ENCODE measurements at regions not wholly inside any gene's neighbourhood (a gene's known extent, or its start where the extent isn't known, plus 50 kb on each side); places are given as distances from the start of the nearest gene placed in this dataset.
"Not testable (repeated sequence)": the region's sequence is repeated elsewhere in the genome, so short reads cannot be mapped to it uniquely, and the experiment has no call there.

DNA sequence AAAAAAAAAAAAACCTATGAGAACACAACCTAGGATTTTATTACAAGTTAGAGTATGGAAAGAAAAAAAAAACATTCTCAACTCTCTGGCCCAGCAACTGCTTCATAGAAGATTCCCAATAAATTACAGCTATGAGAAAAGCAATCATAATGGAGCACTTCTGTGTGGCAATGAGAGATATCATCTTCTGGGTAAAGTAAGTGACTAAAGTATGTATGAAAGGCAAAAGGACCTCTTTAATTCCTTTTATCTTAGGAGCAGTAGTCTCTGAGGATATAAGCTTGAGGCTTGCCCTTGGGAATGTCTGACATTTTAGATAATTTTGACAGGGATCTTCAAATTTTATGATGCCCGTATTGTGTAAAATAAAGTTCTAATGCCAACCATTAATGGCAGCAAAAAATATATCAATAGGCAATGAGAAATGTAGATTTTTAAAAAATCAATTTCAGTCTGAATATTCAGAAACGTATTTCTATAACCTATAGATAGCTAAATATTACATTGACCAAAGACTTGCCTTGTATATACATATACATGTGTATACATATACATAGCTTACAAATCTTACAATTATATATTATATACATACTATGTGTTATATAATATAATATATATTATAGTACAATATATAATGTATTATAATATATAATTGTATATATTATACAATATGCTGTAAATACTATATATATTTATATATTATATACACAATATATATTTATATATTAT is 823.9 kb upstream of the SLITRK1 start:
- Mint-ChIP-seq H3K4me3 (no peak overlapping the region), H3K27me3 (no peaks in the 10 kb centered on the region), H3K27ac (no peak overlapping the region), H3K36me3 (ENCODE audit: low read depth) (no peaks in the 10 kb centered on the region), H3K4me1 (no peaks in the 10 kb centered on the region), H3K9me3 (no peaks in the 10 kb centered on the region)
- DNase-seq (no peak), ATAC-seq (no peak)

DNA sequence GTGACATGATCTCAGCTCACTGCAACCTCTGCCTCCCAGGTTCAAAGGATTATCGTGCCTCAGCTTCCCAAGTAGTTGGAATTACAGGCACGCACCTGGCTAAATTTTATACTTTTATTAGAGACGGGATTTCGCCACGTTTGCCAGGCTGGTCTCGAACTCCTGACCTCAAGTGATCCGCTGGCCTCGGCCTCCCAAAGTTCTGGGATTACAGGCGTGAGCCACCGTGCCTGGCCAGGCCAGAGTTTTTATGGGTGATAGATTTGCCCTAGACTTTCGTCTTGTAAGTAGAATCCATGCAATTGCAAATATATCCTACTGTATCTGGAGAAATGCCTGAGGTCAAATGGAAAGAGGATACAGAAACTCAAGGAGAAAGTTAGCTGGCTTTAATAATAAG is 819.9 kb upstream of the SLITRK1 start:
- Mint-ChIP-seq H3K9me3 (peaks cover 9% of the 10 kb centered on the region), H3K27ac (no peak overlapping the region), H3K27me3 (no peaks in the 10 kb centered on the region), H3K4me3 (no peak overlapping the region), H3K4me1 (no peaks in the 10 kb centered on the region), H3K36me3 (ENCODE audit: low read depth) (no peaks in the 10 kb centered on the region)
- DNase-seq (no peak), ATAC-seq (no peak)

DNA sequence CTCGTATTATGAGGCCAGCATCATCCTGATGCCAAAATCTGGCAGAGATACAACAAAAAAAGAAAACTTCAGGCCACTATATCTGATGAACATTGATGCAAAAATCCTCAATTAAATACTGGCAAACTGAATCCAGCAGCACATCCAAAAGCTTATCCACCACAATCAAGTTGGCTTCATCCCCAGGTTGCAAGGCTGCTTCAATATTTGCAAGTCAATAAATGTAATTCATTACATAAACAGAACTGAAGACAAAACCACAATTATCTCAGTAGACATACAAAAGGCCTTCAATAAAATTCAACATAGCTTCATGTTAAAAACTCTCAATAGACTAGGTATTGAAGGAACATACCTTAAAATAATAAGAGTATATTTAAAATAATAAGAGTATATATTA is 815.3 kb upstream of the SLITRK1 start:
- H3K4me3 Mint-ChIP-seq; DNase-seq; H3K36me3 Mint-ChIP-seq (ENCODE audit: low read depth); H3K27me3 Mint-ChIP-seq; ATAC-seq; H3K4me1 Mint-ChIP-seq; H3K27ac Mint-ChIP-seq: not testable (repeated sequence)
- H3K9me3 Mint-ChIP-seq = peaks cover 20% of the 10 kb centered on the region

DNA sequence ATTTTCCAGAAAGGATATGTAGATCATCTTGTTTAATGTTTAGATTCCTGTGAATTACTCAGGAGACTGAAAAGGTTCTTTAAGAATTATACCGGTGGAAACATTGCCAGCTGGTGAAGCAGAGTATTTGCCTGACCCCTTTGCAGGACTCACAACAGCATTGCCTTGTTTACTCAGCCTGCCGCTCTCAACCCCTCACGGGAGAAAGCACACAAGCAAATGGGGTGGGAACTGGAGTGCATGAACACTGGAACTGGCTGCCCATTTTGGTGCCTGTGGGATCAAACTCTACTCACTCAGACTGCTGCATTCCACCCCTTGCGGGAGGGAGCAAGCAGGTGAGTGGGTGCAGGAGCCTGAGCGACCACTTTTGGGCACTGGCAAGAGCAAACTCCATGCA is 804.7 kb upstream of the SLITRK1 start:
- Mint-ChIP-seq H3K27ac (no peak overlapping the region), H3K9me3 (no peaks in the 10 kb centered on the region), H3K36me3 (ENCODE audit: low read depth) (no peaks in the 10 kb centered on the region), H3K4me1 (no peaks in the 10 kb centered on the region), H3K4me3 (no peak overlapping the region), H3K27me3 (no peaks in the 10 kb centered on the region)
- no peak for ATAC-seq
- no peak for DNase-seq

DNA sequence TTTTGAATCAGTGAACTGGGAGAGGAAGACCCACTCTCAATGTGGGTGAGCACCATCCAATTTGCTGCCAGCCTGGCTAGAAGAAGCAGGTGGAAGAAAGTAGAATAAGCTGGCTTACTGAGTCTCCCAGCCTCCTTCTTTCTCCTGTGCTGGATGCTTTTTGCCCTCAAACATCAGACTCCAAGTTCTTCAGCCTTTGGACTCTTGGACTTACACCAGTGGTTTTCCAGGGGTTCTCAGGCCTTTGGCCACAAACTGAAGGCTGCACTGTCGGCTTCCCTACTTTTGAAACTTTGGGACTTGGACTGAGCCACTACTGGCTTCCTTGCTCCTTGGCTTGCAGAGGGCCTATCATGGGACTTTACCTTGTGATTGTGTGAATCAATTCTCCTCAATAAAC is 804.2 kb upstream of the SLITRK1 start:
- Mint-ChIP-seq H3K9me3 (no peaks in the 10 kb centered on the region), H3K4me3 (no peak overlapping the region), H3K36me3 (ENCODE audit: low read depth) (no peaks in the 10 kb centered on the region)

DNA sequence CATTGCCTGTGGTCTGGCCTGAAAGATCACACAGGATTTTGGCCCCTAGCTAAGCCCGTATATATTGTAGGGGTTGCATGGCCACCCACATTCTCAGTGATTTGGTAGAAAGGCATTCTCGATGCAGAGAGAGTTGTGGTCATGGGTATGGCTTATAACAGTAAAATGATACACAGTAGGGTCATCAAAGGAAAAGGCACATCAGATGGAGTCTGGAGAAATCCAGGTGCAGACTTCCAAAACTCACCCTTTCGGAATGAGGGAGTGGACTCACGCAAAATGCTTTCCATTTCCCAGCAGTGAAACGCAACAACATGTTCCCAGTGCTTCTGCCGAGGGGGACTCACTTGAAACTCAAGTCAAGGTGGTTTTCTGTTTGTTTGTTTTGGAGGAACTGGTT is 802.5 kb upstream of the SLITRK1 start:
- Mint-ChIP-seq H3K9me3 (peaks cover 5% of the 10 kb centered on the region), H3K4me1 (no peaks in the 10 kb centered on the region), H3K4me3 (no peak overlapping the region), H3K27me3 (no peaks in the 10 kb centered on the region), H3K36me3 (ENCODE audit: low read depth) (no peaks in the 10 kb centered on the region), H3K27ac (no peak overlapping the region)
- DNase-seq (no peak), ATAC-seq (no peak)

More for the DNA sequence above, 804.2 kb upstream of the SLITRK1 start:
- ATAC-seq = no peak
- no peaks in the 10 kb centered on the region for H3K27me3 Mint-ChIP-seq
- H3K4me1 Mint-ChIP-seq = no peaks in the 10 kb centered on the region
- DNase-seq = no peak
- no peak overlapping the region for H3K27ac Mint-ChIP-seq

DNA sequence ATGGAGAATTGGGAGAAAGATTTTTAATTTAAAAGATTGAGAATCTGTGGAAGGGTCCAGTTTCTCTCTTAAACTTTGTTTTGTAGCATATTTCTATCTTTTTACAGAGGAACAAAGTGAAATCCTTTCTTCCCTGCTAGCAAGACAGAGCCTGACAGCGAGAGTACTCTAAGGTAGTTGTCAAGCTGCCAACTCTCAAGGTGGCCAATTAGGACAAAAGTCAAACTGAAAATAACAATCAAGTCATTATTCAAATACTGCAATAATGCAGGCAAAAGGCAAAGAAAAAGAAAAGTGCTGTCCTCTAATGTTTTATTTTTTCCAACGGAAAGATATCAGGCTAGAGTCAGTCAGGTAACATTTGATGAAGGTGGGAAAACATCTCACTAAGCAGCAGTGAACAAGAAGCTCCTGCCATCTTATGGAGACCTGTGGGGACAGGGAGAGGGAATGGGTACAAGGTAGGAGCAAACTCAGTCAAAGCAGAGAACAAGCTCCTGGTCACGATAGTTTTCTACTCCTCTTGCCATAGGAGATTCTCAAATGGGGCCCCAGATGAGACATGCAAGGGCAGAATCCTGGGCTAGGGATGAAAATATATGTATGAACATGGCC is 801.9 kb upstream of the SLITRK1 start:
- Mint-ChIP-seq H3K4me1 (no peaks in the 10 kb centered on the region), H3K27me3 (no peaks in the 10 kb centered on the region), H3K9me3 (peaks cover 5% of the 10 kb centered on the region), H3K4me3 (no peak overlapping the region), H3K36me3 (ENCODE audit: low read depth) (no peaks in the 10 kb centered on the region), H3K27ac (no peak overlapping the region)
- ATAC-seq (no peak), DNase-seq (no peak)

DNA sequence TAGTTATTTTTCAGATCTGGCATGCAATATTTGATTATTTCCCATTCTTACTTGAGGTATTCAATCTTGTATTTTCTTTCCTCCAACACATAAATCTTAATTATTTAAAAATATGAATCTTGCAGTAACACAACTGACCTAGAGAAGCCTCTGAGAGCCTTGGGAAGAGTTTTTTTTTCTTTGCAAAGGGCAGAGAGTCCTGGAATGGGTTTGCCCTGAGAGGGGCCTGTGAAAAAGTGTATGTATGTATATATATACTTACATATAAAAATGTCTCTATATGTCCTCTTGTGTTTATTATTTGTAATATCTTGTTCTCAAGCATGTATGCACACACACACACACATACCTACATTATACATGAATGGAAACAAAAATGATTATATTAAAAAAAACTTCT is 801.2 kb upstream of the SLITRK1 start:
- Mint-ChIP-seq H3K4me1 (no peaks in the 10 kb centered on the region), H3K4me3 (no peak overlapping the region), H3K27ac (no peak overlapping the region), H3K27me3 (no peaks in the 10 kb centered on the region), H3K36me3 (ENCODE audit: low read depth) (no peaks in the 10 kb centered on the region), H3K9me3 (peaks cover 5% of the 10 kb centered on the region)
- DNase-seq (no peak), ATAC-seq (no peak)

DNA sequence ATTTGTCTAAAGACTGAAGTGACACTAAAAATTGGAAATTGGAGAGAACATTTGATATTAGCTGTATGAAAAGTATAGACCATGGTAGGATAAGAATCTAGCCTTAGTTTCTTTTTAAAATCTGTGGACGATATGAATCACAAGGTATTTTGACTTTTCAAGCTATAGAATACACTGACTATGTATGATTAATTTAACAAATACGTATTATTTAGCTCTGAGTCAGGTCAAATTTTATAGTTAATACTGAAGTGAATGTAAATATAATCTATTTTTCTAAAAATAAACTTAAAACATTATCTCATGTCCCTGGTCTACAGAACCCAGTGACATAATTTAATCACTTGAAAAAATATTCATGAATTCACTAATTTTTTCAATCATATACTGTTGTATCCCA is 795.6 kb upstream of the SLITRK1 start:
- ATAC-seq (no peak), DNase-seq (no peak)
- H3K9me3 Mint-ChIP-seq = peaks cover 5% of the 10 kb centered on the region
- no peak overlapping the region for H3K4me3 Mint-ChIP-seq
- H3K4me1 Mint-ChIP-seq = no peaks in the 10 kb centered on the region
- no peaks in the 10 kb centered on the region for H3K27me3 Mint-ChIP-seq
- H3K36me3 Mint-ChIP-seq (ENCODE audit: low read depth) = no peaks in the 10 kb centered on the region
- no peak overlapping the region for H3K27ac Mint-ChIP-seq

DNA sequence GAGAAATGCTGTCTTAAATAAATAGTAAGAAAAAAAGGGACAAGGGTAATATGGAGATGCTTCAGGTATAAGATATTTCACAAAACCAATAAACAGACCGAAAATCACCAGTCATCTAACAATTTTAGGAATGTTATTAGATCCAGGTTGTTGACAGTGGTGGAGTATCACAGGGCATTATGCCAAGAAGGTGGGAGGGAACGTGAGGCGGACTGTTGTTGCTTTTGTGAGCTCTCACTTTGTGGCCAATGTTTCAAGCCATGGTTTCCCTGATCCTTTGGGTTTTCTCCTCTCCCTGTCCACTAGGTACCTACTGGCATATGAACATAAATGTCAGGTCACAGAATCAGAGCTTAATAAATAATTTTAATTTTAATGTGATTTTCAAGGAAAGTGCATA is 790.3 kb upstream of the SLITRK1 start:
- Mint-ChIP-seq H3K4me3 (no peak overlapping the region), H3K4me1 (no peaks in the 10 kb centered on the region), H3K9me3 (no peaks in the 10 kb centered on the region), H3K27me3 (no peaks in the 10 kb centered on the region), H3K36me3 (ENCODE audit: low read depth) (no peaks in the 10 kb centered on the region), H3K27ac (no peak overlapping the region)
- no peak for ATAC-seq
- DNase-seq = no peak

DNA sequence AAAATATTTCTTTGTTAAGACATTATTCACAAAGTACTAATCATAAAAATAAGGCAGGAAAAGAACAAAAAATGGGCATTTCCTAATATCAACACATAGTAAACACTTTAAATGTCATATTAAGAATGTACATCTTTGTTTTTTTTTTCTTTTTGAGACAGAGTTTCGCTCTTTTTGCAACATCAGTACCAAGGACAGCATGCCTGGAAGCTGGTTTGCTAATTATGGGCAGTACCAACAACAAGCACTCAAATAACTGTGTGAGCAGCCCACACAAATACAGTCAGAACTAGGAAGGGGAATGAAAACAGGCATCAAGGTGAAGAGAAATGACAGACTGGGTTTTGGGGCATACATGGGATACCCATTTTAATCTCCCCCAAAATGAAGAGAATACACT is 788.0 kb upstream of the SLITRK1 start:
- no peak overlapping the region for H3K27ac Mint-ChIP-seq
- no peaks in the 10 kb centered on the region for H3K9me3 Mint-ChIP-seq
- ATAC-seq (no peak), DNase-seq (no peak)
- H3K4me3 Mint-ChIP-seq = no peak overlapping the region
- H3K4me1 Mint-ChIP-seq = no peaks in the 10 kb centered on the region
- H3K36me3 Mint-ChIP-seq (ENCODE audit: low read depth) = no peaks in the 10 kb centered on the region
- H3K27me3 Mint-ChIP-seq = no peaks in the 10 kb centered on the region

DNA sequence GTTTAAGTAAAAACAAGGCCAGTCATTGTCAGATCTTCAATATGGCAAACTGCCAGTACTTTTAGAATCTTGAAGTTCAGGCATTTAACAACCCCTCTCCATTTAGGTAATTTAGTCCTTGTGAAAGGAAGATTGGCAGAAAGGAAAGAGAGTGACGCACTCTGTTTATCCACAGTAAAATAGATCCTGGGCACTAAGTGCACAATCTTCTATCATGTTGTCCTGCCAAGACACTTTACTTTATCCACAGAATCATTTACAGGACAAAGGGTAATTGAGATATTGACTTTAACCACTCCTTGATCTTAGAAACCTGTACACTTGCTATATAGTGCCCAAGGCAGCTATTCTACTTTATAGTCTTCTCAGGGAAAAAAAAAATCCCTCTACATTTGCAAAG is 786.4 kb upstream of the SLITRK1 start:
- H3K9me3 Mint-ChIP-seq = peaks cover 4% of the 10 kb centered on the region
- H3K27me3 Mint-ChIP-seq = no peaks in the 10 kb centered on the region
- H3K27ac Mint-ChIP-seq = no peak overlapping the region
- no peak overlapping the region for H3K4me3 Mint-ChIP-seq
- H3K4me1 Mint-ChIP-seq = no peaks in the 10 kb centered on the region
- no peak for ATAC-seq
- no peaks in the 10 kb centered on the region for H3K36me3 Mint-ChIP-seq (ENCODE audit: low read depth)
- no peak for DNase-seq

DNA sequence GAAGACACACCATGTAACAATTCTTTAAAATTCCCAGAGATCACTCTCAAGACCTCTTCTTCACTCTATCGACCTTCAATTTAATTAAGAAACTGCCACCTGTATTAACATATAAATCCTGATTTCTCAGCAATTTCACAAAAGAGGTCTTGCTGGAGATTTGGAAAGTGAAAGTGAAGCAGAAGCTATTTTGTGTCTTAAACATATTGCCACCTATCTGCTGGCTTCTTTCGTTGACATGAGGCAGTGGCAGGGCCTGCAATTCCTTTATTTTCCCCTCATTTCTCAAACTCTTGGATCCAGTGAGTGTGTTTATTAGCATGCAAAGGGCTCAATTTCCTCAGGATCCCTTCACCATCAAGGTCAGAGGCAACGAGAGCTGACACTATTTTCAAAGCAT is 780.2 kb upstream of the SLITRK1 start:
- Mint-ChIP-seq H3K27ac (no peak overlapping the region), H3K4me1 (no peaks in the 10 kb centered on the region), H3K4me3 (no peak overlapping the region), H3K36me3 (ENCODE audit: low read depth) (no peaks in the 10 kb centered on the region), H3K27me3 (no peaks in the 10 kb centered on the region), H3K9me3 (peaks cover 8% of the 10 kb centered on the region)
- no peak for DNase-seq
- ATAC-seq = no peak

DNA sequence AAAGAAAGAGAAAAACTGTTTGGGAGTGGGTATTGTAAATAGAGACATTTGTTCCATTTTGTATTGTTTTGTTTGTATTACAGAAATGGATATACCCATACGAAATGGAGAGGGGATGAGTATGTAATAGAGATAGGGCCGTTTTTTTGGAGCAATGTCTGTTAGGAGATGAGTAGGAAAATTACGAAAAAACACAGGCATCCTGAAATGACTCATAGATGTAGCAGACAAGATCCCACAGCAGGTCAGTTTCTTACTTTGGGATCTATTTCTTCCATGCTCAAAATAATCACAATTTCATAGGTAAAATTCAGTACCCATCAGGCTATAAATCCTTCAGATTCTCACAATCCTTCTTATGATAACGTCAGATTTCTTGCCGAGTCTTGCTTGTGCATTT is 779.4 kb upstream of the SLITRK1 start:
- Mint-ChIP-seq H3K36me3 (ENCODE audit: low read depth) (no peaks in the 10 kb centered on the region), H3K4me3 (no peak overlapping the region), H3K9me3 (peaks cover 8% of the 10 kb centered on the region), H3K27ac (no peak overlapping the region), H3K4me1 (no peaks in the 10 kb centered on the region), H3K27me3 (no peaks in the 10 kb centered on the region)
- DNase-seq (no peak), ATAC-seq (no peak)

DNA sequence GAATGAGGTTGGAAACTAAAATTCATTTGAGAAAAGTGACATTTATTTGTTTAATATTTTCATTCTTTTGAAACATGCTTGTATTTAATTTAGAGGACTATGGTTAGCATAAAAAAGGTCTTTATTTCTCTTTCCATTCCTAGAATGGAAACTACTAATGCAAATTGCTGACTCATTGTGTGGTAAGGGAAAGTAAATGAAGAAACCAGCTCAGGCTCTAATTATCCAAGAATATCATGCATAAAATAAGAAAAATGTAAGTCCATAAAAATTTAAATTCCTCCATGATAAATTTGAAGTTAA is 777.0 kb upstream of the SLITRK1 start:
- no peak for ATAC-seq
- Mint-ChIP-seq H3K4me1 (no peaks in the 10 kb centered on the region), H3K36me3 (ENCODE audit: low read depth) (no peaks in the 10 kb centered on the region), H3K27me3 (no peaks in the 10 kb centered on the region), H3K9me3 (peaks cover 4% of the 10 kb centered on the region), H3K4me3 (no peak overlapping the region), H3K27ac (no peak overlapping the region)
- DNase-seq = no peak
